ENCODE measurements at regions not wholly inside any gene's neighbourhood (a gene's known extent, or its start where the extent isn't known, plus 50 kb on each side); places are given as distances from the start of the nearest gene placed in this dataset.

- TF ChIP-seq CTCF (IDR thresholded peaks at IDR 0.05) (no peak), ZNF138 (CRISPR knock-in tag; conservative IDR thresholded peaks at IDR 0.05) (no peak), MAX (CRISPR knock-in tag; IDR thresholded peaks at IDR 0.05) (no peak), E2F4 (CRISPR knock-in tag; IDR thresholded peaks at IDR 0.05; ENCODE audit: borderline replicate concordance, low read depth) (no peak)
These were observed 83.6 kb downstream of the PLEKHG1 start for GRCh38 chr6:150683320-150683719.
